ENCODE measurements at regions not wholly inside any gene's neighbourhood (a gene's known extent, or its start where the extent isn't known, plus 50 kb on each side); places are given as distances from the start of the nearest gene placed in this dataset.

DNA sequence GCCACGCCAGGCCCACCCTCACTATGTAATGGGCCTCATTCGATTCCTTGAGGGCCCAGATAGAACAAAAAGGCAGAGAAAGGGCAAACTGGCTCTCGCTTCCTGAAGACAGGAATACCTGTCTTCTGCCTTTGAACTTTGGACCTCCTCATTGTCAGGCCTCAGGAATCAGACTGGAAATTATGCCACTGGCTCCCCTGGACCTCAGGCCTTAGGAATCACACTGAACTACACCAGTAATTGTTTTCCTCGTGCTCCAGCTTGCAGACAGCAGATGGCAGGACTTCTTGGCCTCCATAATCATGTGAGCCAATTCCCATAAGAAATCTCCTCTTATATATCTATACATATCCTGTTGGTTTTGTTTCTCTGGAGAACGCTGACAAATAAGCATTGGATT lies 258.6 kb upstream of the KCNG1 start:
- no peak overlapping the region for H3K27ac ChIP-seq
- ATAC-seq (no peak), DNase-seq (ENCODE audit: low read depth in 1 of 2, low spot score in 1 of 2) (no peak), FAIRE-seq (no peak)
- no peak overlapping the region for H3K4me2 ChIP-seq
- POLR2A ChIA-PET = no interaction called here
- peaks cover 5% of the 10 kb centered on the region; the same call in 2 of the 3 replicates for H3K9me3 ChIP-seq
- 47% methylated on average over 5 of the region's 5 CpGs for WGBS (ENCODE audit: missing lambda C conversion rate)
- CTCF ChIA-PET = interaction anchor here (1.1 to 1.6 kb wide), 2 partner anchors 19 to 294 kb away, joined by 3 to 5 read pairs; no protein-coding TSS in a partner anchor
- H3K4me3 ChIP-seq = no peak overlapping the region
- TF ChIP-seq, protein P1, sequence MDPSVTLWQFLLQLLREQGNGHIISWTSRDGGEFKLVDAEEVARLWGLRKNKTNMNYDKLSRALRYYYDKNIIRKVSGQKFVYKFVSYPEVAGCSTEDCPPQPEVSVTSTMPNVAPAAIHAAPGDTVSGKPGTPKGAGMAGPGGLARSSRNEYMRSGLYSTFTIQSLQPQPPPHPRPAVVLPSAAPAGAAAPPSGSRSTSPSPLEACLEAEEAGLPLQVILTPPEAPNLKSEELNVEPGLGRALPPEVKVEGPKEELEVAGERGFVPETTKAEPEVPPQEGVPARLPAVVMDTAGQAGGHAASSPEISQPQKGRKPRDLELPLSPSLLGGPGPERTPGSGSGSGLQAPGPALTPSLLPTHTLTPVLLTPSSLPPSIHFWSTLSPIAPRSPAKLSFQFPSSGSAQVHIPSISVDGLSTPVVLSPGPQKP (IDR thresholded peaks at IDR 0.05; ENCODE audit: low read depth, low read length) = no peak
- TF ChIP-seq TP53 (CRISPR knock-in tag; IDR thresholded peaks at IDR 0.05) (no peak), POLR2AphosphoS2 (conservative IDR thresholded peaks at IDR 0.05; ENCODE audit: low read length) (no peak), MAZ (IDR thresholded peaks at IDR 0.05; ENCODE audit: borderline replicate concordance, low read depth, low read length) (no peak)
- H3K4me1 ChIP-seq = no peaks in the 10 kb centered on the region

DNA sequence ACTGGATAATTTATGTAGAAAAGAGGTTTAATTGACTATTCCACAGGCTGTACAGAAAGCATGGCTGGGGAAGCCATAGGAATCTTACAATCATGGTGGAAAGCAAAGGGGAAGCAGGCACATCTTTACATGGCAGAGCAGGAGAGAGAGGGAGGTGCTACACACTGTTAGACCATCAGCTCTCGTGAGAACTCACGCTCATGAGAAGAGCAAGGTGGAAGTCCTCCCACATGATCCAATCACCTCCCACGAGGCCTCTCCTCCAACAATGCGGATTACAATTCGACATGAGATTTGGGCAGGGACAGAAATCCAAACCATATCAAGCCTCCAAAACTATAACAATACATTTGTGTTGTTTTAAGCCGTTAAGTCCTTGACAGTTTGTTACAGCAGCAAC lies 257.1 kb upstream of the KCNG1 start:
- no peak overlapping the region for H3K4me2 ChIP-seq
- H3K9me3 ChIP-seq = peaks cover 5% of the 10 kb centered on the region; the same call in 2 of the 3 replicates
- H3K27ac ChIP-seq = no peak overlapping the region
- no peak overlapping the region for H3K4me3 ChIP-seq
- DNase-seq (ENCODE audit: low read depth in 1 of 2, low spot score in 1 of 2) (no peak), ATAC-seq (no peak), FAIRE-seq (no peak)
- CTCF ChIA-PET = interaction anchor here (1.1 to 1.9 kb wide), 2 partner anchors 26 to 30 kb away, joined by 3 to 4 read pairs; no protein-coding TSS in a partner anchor
- WGBS (ENCODE audit: missing lambda C conversion rate) = 51% methylated on average over 6 of the region's 6 CpGs
- TF ChIP-seq RNF2 (IDR thresholded peaks at IDR 0.05; ENCODE audit: borderline replicate concordance, low read depth) (no peak), JUN (IDR thresholded peaks at IDR 0.05) (no peak), ZNF302 (CRISPR knock-in tag; IDR thresholded peaks at IDR 0.05) (no peak), JUNB (IDR thresholded peaks at IDR 0.05) (no peak), MYC (IDR thresholded peaks at IDR 0.05; ENCODE audit: borderline replicate concordance, low read length) (no peak), KDM1A (IDR thresholded peaks at IDR 0.05; ENCODE audit: low read depth) (no peak), MAZ (IDR thresholded peaks at IDR 0.05; ENCODE audit: borderline replicate concordance, low read depth, low read length) (no peak), ZSCAN20 (CRISPR knock-in tag; IDR thresholded peaks at IDR 0.05) (no peak), CHD2 (IDR thresholded peaks at IDR 0.05; ENCODE audit: low read length, partially characterized antibody) (no peak), CBX2 (IDR thresholded peaks at IDR 0.05; ENCODE audit: borderline replicate concordance, low read depth) (no peak), ZC3H11A (IDR thresholded peaks at IDR 0.05) (no peak), FOXS1 (CRISPR knock-in tag; IDR thresholded peaks at IDR 0.05) (no peak), USF2 (IDR thresholded peaks at IDR 0.05) (no peak)
- TF ChIP-seq, protein P2, sequence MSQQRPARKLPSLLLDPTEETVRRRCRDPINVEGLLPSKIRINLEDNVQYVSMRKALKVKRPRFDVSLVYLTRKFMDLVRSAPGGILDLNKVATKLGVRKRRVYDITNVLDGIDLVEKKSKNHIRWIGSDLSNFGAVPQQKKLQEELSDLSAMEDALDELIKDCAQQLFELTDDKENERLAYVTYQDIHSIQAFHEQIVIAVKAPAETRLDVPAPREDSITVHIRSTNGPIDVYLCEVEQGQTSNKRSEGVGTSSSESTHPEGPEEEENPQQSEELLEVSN (IDR thresholded peaks at IDR 0.05; ENCODE audit: borderline replicate concordance, low read depth) = no peak
- TF ChIP-seq, protein P3, sequence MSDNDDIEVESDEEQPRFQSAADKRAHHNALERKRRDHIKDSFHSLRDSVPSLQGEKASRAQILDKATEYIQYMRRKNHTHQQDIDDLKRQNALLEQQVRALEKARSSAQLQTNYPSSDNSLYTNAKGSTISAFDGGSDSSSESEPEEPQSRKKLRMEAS (IDR thresholded peaks at IDR 0.05) = no peak
- TF ChIP-seq, protein P4, sequence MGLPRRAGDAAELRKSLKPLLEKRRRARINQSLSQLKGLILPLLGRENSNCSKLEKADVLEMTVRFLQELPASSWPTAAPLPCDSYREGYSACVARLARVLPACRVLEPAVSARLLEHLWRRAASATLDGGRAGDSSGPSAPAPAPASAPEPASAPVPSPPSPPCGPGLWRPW (IDR thresholded peaks at IDR 0.05) = no peak
- TF ChIP-seq, protein P1 (IDR thresholded peaks at IDR 0.05; ENCODE audit: low read depth, low read length) = no peak
- POLR2A ChIA-PET = no interaction called here
- H3K4me1 ChIP-seq = no peaks in the 10 kb centered on the region

GRCh38 chr20:51277961-51278360 lies 255.1 kb upstream of the KCNG1 start:
- Histone ChIP-seq H3K4me1 (no peaks in the 10 kb centered on the region), H3K4me3 (no peak overlapping the region), H3K4me2 (no peak overlapping the region), H3K9me3 (peaks cover 5% of the 10 kb centered on the region; the same call in 2 of the 3 replicates), H3K27ac (no peak overlapping the region)
- CTCF ChIA-PET = interaction anchor here (0.5 to 1.5 kb wide), 2 partner anchors 12 to 37 kb away, joined by 3 read pairs; no protein-coding TSS in a partner anchor
- FAIRE-seq = no peak
- no peak for DNase-seq (ENCODE audit: low read depth in 1 of 2, low spot score in 1 of 2)
- 29% methylated on average over 4 of the region's 4 CpGs for WGBS (ENCODE audit: missing lambda C conversion rate)
- POLR2A ChIA-PET = no interaction called here
- ATAC-seq = no peak
- TF ChIP-seq, protein P5, sequence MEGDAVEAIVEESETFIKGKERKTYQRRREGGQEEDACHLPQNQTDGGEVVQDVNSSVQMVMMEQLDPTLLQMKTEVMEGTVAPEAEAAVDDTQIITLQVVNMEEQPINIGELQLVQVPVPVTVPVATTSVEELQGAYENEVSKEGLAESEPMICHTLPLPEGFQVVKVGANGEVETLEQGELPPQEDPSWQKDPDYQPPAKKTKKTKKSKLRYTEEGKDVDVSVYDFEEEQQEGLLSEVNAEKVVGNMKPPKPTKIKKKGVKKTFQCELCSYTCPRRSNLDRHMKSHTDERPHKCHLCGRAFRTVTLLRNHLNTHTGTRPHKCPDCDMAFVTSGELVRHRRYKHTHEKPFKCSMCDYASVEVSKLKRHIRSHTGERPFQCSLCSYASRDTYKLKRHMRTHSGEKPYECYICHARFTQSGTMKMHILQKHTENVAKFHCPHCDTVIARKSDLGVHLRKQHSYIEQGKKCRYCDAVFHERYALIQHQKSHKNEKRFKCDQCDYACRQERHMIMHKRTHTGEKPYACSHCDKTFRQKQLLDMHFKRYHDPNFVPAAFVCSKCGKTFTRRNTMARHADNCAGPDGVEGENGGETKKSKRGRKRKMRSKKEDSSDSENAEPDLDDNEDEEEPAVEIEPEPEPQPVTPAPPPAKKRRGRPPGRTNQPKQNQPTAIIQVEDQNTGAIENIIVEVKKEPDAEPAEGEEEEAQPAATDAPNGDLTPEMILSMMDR (IDR thresholded peaks at IDR 0.05) = no peak
- TF ChIP-seq RFX5 (IDR thresholded peaks at IDR 0.05) (no peak), MAFK (IDR thresholded peaks at IDR 0.05; ENCODE audit: partially characterized antibody) (no peak), CHD4 (IDR thresholded peaks at IDR 0.05; ENCODE audit: borderline replicate concordance) (no peak), MAZ (IDR thresholded peaks at IDR 0.05; ENCODE audit: borderline replicate concordance, low read depth, low read length) (no peak), HOXB13 (CRISPR knock-in tag; IDR thresholded peaks at IDR 0.05; ENCODE audit: low read depth) (no peak)
- TF ChIP-seq, protein P6, sequence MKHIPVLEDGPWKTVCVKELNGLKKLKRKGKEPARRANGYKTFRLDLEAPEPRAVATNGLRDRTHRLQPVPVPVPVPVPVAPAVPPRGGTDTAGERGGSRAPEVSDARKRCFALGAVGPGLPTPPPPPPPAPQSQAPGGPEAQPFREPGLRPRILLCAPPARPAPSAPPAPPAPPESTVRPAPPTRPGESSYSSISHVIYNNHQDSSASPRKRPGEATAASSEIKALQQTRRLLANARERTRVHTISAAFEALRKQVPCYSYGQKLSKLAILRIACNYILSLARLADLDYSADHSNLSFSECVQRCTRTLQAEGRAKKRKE (CRISPR knock-in tag; IDR thresholded peaks at IDR 0.05; ENCODE audit: low read depth) = no peak
- TF ChIP-seq, protein P1 (IDR thresholded peaks at IDR 0.05; ENCODE audit: low read depth, low read length) = no peak
